ENCODE measurements at regions not wholly inside any gene's neighbourhood (a gene's known extent, or its start where the extent isn't known, plus 50 kb on each side); places are given as distances from the start of the nearest gene placed in this dataset.
A peak's percentile ranks its signal among the peaks of the same experiment; 100 is the strongest.
"Not testable (repeated sequence)": the region's sequence is repeated elsewhere in the genome, so short reads cannot be mapped to it uniquely, and the experiment has no call there.

GRCh38 chr2:114018464-114018863 is 128.6 kb downstream of the ACTR3 start:
- not testable (repeated sequence) for DNase-seq (ENCODE audit: low spot score)

- DNase-seq (ENCODE audit: low spot score): no peak
Measured at GRCh38 chr2:114020668-114021067, 130.8 kb downstream of the ACTR3 start.

- peak; percentile 84 for DNase-seq (ENCODE audit: low spot score)
Measured at GRCh38 chr2:114022360-114023085, 132.6 kb downstream of the ACTR3 start.

- DNase-seq (ENCODE audit: low spot score): no peak
Measured at GRCh38 chr2:114024326-114024725, 134.4 kb downstream of the ACTR3 start.

- DNase-seq (ENCODE audit: low spot score): no peak
Measured at GRCh38 chr2:114025030-114025429, 135.1 kb downstream of the ACTR3 start.

GRCh38 chr2:114027437-114027836 is 137.5 kb downstream of the ACTR3 start:
- no peak for DNase-seq (ENCODE audit: low spot score)

GRCh38 chr2:114031605-114032505 is 142.0 kb downstream of the ACTR3 start:
- no peak for DNase-seq (ENCODE audit: low spot score)

- DNase-seq (ENCODE audit: low spot score): no peak
Measured at GRCh38 chr2:114032705-114033104, 142.8 kb downstream of the ACTR3 start.

GRCh38 chr2:114034742-114035141 is 144.9 kb downstream of the ACTR3 start:
- no peak for DNase-seq (ENCODE audit: low spot score)

- no peak for DNase-seq (ENCODE audit: low spot score)
Measured at GRCh38 chr2:114038710-114039109, 148.8 kb downstream of the ACTR3 start.

- no peak for DNase-seq (ENCODE audit: low spot score)
Measured at GRCh38 chr2:114039677-114040076, 149.8 kb downstream of the ACTR3 start.

GRCh38 chr2:114040826-114041225 is 150.9 kb downstream of the ACTR3 start:
- no peak for DNase-seq (ENCODE audit: low spot score)

- DNase-seq (ENCODE audit: low spot score): no peak
Measured at GRCh38 chr2:114044985-114045384, 155.1 kb downstream of the ACTR3 start.

GRCh38 chr2:114046373-114046772 is 156.5 kb downstream of the ACTR3 start:
- DNase-seq (ENCODE audit: low spot score): no peak

GRCh38 chr2:114046866-114047435 is 157.1 kb downstream of the ACTR3 start:
- DNase-seq (ENCODE audit: low spot score): no peak

- DNase-seq (ENCODE audit: low spot score): no peak
Measured at GRCh38 chr2:114049280-114049679, 159.4 kb downstream of the ACTR3 start.

GRCh38 chr2:114049826-114050225 is 159.9 kb downstream of the ACTR3 start:
- no peak for DNase-seq (ENCODE audit: low spot score)

- DNase-seq (ENCODE audit: low spot score): no peak
Measured at GRCh38 chr2:114056294-114057143, 166.6 kb downstream of the ACTR3 start.

GRCh38 chr2:114057638-114058037 is 167.7 kb downstream of the ACTR3 start:
- no peak for DNase-seq (ENCODE audit: low spot score)

- DNase-seq (ENCODE audit: low spot score): no peak
Measured at GRCh38 chr2:114061566-114062098, 171.7 kb downstream of the ACTR3 start.

GRCh38 chr2:114063346-114063745 is 173.5 kb downstream of the ACTR3 start:
- no peak for DNase-seq (ENCODE audit: low spot score)

Data from HT-29 (cell line).